ENCODE measurements at regions not wholly inside any gene's neighbourhood (a gene's known extent, or its start where the extent isn't known, plus 50 kb on each side); places are given as distances from the start of the nearest gene placed in this dataset.

DNA sequence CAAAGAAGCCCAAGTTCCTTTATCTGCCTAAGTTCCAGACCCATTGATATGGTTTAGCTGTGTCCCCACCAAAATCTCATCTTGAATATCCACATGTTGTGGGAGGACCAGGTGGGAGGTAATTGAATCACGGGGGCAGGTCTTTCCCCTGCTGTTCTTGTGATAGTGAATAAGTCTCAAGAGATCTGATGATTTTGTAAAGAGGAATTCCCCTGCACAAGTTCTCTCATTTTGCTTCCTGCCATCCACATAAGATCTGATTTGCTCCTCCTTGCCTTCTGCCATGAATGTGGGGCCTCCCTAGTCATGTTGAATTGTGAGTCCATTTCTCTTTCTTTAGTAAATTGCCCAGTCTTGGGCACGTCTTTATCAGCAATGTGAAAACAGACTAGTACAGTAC lies 860.2 kb downstream of the FSTL5 start:
- Mint-ChIP-seq H3K27me3 (ENCODE audit: unreplicated experiment) (no peaks in the 10 kb centered on the region), H3K9me3 (ENCODE audit: unreplicated experiment) (no peaks in the 10 kb centered on the region), H3K4me3 (ENCODE audit: unreplicated experiment) (no peak overlapping the region), H3K27ac (ENCODE audit: unreplicated experiment) (no peak overlapping the region), H3K36me3 (ENCODE audit: unreplicated experiment) (no peaks in the 10 kb centered on the region), H3K4me1 (ENCODE audit: low read depth, unreplicated experiment) (no peaks in the 10 kb centered on the region)
- DNase-seq = no peak
- TF ChIP-seq, protein P1, sequence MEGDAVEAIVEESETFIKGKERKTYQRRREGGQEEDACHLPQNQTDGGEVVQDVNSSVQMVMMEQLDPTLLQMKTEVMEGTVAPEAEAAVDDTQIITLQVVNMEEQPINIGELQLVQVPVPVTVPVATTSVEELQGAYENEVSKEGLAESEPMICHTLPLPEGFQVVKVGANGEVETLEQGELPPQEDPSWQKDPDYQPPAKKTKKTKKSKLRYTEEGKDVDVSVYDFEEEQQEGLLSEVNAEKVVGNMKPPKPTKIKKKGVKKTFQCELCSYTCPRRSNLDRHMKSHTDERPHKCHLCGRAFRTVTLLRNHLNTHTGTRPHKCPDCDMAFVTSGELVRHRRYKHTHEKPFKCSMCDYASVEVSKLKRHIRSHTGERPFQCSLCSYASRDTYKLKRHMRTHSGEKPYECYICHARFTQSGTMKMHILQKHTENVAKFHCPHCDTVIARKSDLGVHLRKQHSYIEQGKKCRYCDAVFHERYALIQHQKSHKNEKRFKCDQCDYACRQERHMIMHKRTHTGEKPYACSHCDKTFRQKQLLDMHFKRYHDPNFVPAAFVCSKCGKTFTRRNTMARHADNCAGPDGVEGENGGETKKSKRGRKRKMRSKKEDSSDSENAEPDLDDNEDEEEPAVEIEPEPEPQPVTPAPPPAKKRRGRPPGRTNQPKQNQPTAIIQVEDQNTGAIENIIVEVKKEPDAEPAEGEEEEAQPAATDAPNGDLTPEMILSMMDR (IDR thresholded peaks at IDR 0.05; ENCODE audit: partially characterized antibody, unreplicated experiment) = no peak

DNA sequence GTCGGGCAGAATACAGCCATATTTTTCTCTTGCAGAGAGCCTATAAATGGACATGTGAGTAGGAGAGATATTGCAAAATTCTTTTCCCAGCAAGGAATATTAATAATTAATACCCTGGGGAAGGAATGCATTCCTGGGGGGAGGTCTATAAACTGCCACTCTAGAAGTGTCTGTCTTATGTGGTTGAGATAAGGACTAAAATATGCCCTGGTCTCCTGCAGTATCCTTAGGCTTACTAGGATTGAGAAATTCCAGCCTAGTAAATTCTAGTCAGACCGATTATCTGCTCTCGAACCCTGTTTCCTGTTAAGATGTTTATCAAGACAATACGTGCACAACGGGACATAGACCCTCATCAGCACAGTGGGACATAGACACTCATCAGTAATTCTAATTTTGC lies 872.6 kb downstream of the FSTL5 start:
- no peaks in the 10 kb centered on the region for H3K27me3 Mint-ChIP-seq (ENCODE audit: unreplicated experiment)
- DNase-seq = no peak
- H3K4me3 Mint-ChIP-seq (ENCODE audit: unreplicated experiment) = no peak overlapping the region
- H3K9me3 Mint-ChIP-seq (ENCODE audit: unreplicated experiment) = peaks cover 4% of the 10 kb centered on the region
- TF ChIP-seq, protein P1 (IDR thresholded peaks at IDR 0.05; ENCODE audit: partially characterized antibody, unreplicated experiment) = no peak
- H3K4me1 Mint-ChIP-seq (ENCODE audit: low read depth, unreplicated experiment) = no peaks in the 10 kb centered on the region
- H3K27ac Mint-ChIP-seq (ENCODE audit: unreplicated experiment) = no peak overlapping the region
- H3K36me3 Mint-ChIP-seq (ENCODE audit: unreplicated experiment) = no peaks in the 10 kb centered on the region

DNA sequence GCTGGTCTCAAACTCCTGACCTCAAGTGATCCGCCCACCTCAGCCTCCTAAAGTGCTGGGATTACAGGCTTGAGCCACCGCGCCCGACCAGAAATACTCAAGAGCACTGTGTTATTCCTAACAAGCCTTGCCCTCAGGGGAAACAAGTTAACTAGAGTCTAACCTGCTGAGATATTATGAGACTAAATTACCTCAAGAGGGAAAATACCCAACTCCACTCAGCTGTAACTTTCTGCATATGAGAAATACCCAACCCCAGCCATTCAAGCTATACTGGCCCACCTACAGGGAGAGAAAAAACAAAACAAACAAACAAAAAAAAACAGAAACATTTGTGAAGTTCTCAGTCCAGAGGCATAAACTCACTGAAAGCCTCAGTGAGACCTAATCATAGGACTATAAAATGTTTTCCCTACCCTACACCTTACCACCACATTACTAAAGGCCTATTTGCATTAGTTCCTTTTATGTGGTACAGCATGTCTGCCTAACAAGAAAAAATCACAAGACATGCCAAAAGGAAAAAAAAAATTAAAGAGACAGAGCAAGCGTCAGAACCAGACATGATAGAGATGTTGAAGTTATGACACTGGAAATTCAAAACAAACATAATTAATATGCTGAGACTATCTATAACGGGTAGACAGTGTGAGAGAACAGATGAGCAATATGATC lies 876.0 kb downstream of the FSTL5 start:
- no peaks in the 10 kb centered on the region for H3K36me3 Mint-ChIP-seq (ENCODE audit: unreplicated experiment)
- H3K27me3 Mint-ChIP-seq (ENCODE audit: unreplicated experiment) = no peaks in the 10 kb centered on the region
- no peak for DNase-seq
- no peaks in the 10 kb centered on the region for H3K4me1 Mint-ChIP-seq (ENCODE audit: low read depth, unreplicated experiment)
- no peak overlapping the region for H3K4me3 Mint-ChIP-seq (ENCODE audit: unreplicated experiment)
- H3K9me3 Mint-ChIP-seq (ENCODE audit: unreplicated experiment) = peaks cover 4% of the 10 kb centered on the region
- no peak overlapping the region for H3K27ac Mint-ChIP-seq (ENCODE audit: unreplicated experiment)
- TF ChIP-seq, protein P1 (IDR thresholded peaks at IDR 0.05; ENCODE audit: partially characterized antibody, unreplicated experiment) = no peak

- DNase-seq = no peak
- H3K36me3 Mint-ChIP-seq (ENCODE audit: unreplicated experiment) = no peaks in the 10 kb centered on the region
- TF ChIP-seq, protein P1 (IDR thresholded peaks at IDR 0.05; ENCODE audit: partially characterized antibody, unreplicated experiment) = no peak
- H3K27ac Mint-ChIP-seq (ENCODE audit: unreplicated experiment) = no peak overlapping the region
- H3K4me3 Mint-ChIP-seq (ENCODE audit: unreplicated experiment) = no peak overlapping the region
- no peaks in the 10 kb centered on the region for H3K9me3 Mint-ChIP-seq (ENCODE audit: unreplicated experiment)
- H3K4me1 Mint-ChIP-seq (ENCODE audit: low read depth, unreplicated experiment) = no peaks in the 10 kb centered on the region
- H3K27me3 Mint-ChIP-seq (ENCODE audit: unreplicated experiment) = no peaks in the 10 kb centered on the region
These were observed 878.3 kb downstream of the FSTL5 start for GRCh38 chr4:161285461-161285860.

GRCh38 chr4:161280929-161281328 lies 882.9 kb downstream of the FSTL5 start:
- no peak for DNase-seq
- Mint-ChIP-seq H3K27me3 (ENCODE audit: unreplicated experiment) (no peaks in the 10 kb centered on the region), H3K4me1 (ENCODE audit: low read depth, unreplicated experiment) (no peaks in the 10 kb centered on the region), H3K4me3 (ENCODE audit: unreplicated experiment) (no peak overlapping the region), H3K9me3 (ENCODE audit: unreplicated experiment) (peaks cover 3% of the 10 kb centered on the region), H3K36me3 (ENCODE audit: unreplicated experiment) (peaks cover 9% of the 10 kb centered on the region), H3K27ac (ENCODE audit: unreplicated experiment) (no peak overlapping the region)
- TF ChIP-seq, protein P1 (IDR thresholded peaks at IDR 0.05; ENCODE audit: partially characterized antibody, unreplicated experiment) = no peak

Data from glutamatergic neuron (in vitro differentiated cells).